IMR-90 (cell line): ENCODE measurements at regions not wholly inside any gene's neighbourhood (a gene's known extent, or its start where the extent isn't known, plus 50 kb on each side); places are given as distances from the start of the nearest gene placed in this dataset.

Experiments
- ATAC-seq: fragments of 200-7000 bp; cut with Tn5 transposase; 2 replicates; pipeline ENCODE4 v1.9.1; 2020; ENCODE audit warnings: low read depth, mild to moderate bottlenecking, moderate library complexity
- BruUV-seq: library from RNA; stranded (reverse); fragments of 400-500 nt; replicated peaks from 2 replicates; lab custom pipeline; 2021; lab: Mats Ljungman, UMichigan
- CTCF ChIA-PET: fragments of 300-600 bp; formaldehyde crosslinking; extraction: SDS; loops from one replicate; lab custom pipeline; 2021; ENCODE audit warnings: antibody characterized with exemption; lab: Yijun Ruan, JAX
- POLR2A ChIA-PET: fragments of 300-600 bp; sonication (Branson Sonifier 250); formaldehyde crosslinking; loops from one replicate; lab custom pipeline; 2022; ENCODE audit warnings: antibody characterized with exemption; ENCODE audit not compliant: unreplicated experiment; lab: Charles Lee
- DNase-seq: peaks from one replicate; pipeline ENCODE4 v3.0.0; 2013
- H2AFZ ChIP-seq: replicated peaks from 2 replicates; pipeline ENCODE3; 2013; ENCODE audit warnings: low read length, mild to moderate bottlenecking; ENCODE audit not compliant: poor library complexity
- H2AK5ac ChIP-seq: 2 replicates; pipeline ENCODE4 v1.6.1; 2013; ENCODE audit warnings: low read depth, low read length, inconsistent platforms
- H2AK9ac ChIP-seq: replicated peaks from 2 replicates; pipeline ENCODE3; 2013; ENCODE audit warnings: mild to moderate bottlenecking, low read depth, low read length, moderate library complexity; ENCODE audit not compliant: poor library complexity
- H2BK120ac ChIP-seq: 2 replicates; pipeline ENCODE4 v1.6.1; 2013; ENCODE audit warnings: low read depth, low read length, inconsistent platforms
- H2BK15ac ChIP-seq: 3 replicates; pipeline ENCODE4 v1.6.1; 2013; ENCODE audit warnings: low read depth, low read length, inconsistent platforms
- H2BK20ac ChIP-seq: 2 replicates; pipeline ENCODE4 v1.6.1; 2013; ENCODE audit warnings: low read depth, mild to moderate bottlenecking, inconsistent platforms, low read length, moderate library complexity
- H2BK5ac ChIP-seq: 2 replicates; pipeline ENCODE4 v1.6.1; 2013; ENCODE audit warnings: mild to moderate bottlenecking, low read depth, low read length, inconsistent platforms; ENCODE audit not compliant: poor library complexity, severe bottlenecking
- H3K14ac ChIP-seq: replicated peaks from 2 replicates; pipeline ENCODE4 v1.6.1; 2013; ENCODE audit warnings: low read depth, low read length, inconsistent platforms
- H3K18ac ChIP-seq: 2 replicates; pipeline ENCODE4 v1.6.1; 2013; ENCODE audit warnings: low read depth, low read length, control low read depth
- H3K23ac ChIP-seq: 2 replicates; pipeline ENCODE4 v1.6.1; 2013; ENCODE audit warnings: low read depth, low read length, inconsistent platforms
- H3K27ac ChIP-seq: 2 replicates; pipeline ENCODE4 v1.5.1; 2013; ENCODE audit warnings: mild to moderate bottlenecking, control low read depth, low read length; ENCODE audit not compliant: insufficient read depth
- H3K27me3 ChIP-seq: 2 replicates; pipeline ENCODE4 v1.6.1; 2013; ENCODE audit warnings: low read length; ENCODE audit not compliant: control insufficient read depth, insufficient read depth
- H3K36me3 ChIP-seq: 2 replicates; pipeline ENCODE4 v1.6.1; 2013; ENCODE audit warnings: low read length, mixed read lengths; ENCODE audit not compliant: control insufficient read depth, insufficient read depth
- H3K4ac ChIP-seq: 2 replicates; pipeline ENCODE4 v1.6.1; 2013; ENCODE audit warnings: low read depth, low read length, inconsistent platforms
- H3K4me1 ChIP-seq: 2 replicates; pipeline ENCODE4 v1.6.1; 2013; ENCODE audit warnings: low read length, mixed read lengths; ENCODE audit not compliant: control insufficient read depth, insufficient read depth
- H3K4me2 ChIP-seq: 2 replicates; pipeline ENCODE4 v1.6.1; 2013; ENCODE audit warnings: low read depth, mild to moderate bottlenecking, control low read depth, low read length, moderate library complexity
- H3K4me3 ChIP-seq: 2 replicates; pipeline ENCODE4 v1.5.1; 2013; ENCODE audit warnings: low read depth, mild to moderate bottlenecking, control low read depth, low read length, moderate library complexity; ENCODE audit not compliant: insufficient read depth
- H3K56ac ChIP-seq: 2 replicates; pipeline ENCODE4 v1.6.1; 2013; ENCODE audit warnings: low read length, inconsistent platforms; ENCODE audit not compliant: insufficient read depth; ENCODE audit errors: extremely low read depth
- H3K79me1 ChIP-seq, 2 experiments: 2 replicates each; pipeline ENCODE4 v1.6.1; 2013; ENCODE audit warnings: low read length in 2 of 2, inconsistent platforms in 1 of 2, low read depth in 1 of 2
- H3K9ac ChIP-seq: 2 replicates; pipeline ENCODE4 v1.6.1; 2013; ENCODE audit warnings: low read depth, low read length, control low read depth
- H3K9me1 ChIP-seq: 2 replicates; pipeline ENCODE4 v1.6.1; 2013; ENCODE audit warnings: low read length, inconsistent platforms; ENCODE audit not compliant: insufficient read depth
- H3K9me3 ChIP-seq: 2 replicates; pipeline ENCODE4 v1.6.1; 2013; ENCODE audit warnings: low read length; ENCODE audit not compliant: control insufficient read depth, insufficient read depth
- H4K20me1 ChIP-seq: 2 replicates; pipeline ENCODE4 v1.6.1; 2013; ENCODE audit warnings: low read length, inconsistent platforms; ENCODE audit not compliant: insufficient read depth
- H4K5ac ChIP-seq: 2 replicates; pipeline ENCODE4 v1.6.1; 2013; ENCODE audit warnings: mild to moderate bottlenecking, low read depth, low read length, control low read depth
- H4K8ac ChIP-seq, 2 experiments: 2 replicates each; pipeline ENCODE4 v1.6.1; 2013; ENCODE audit warnings: low read depth in 2 of 2, low read length in 2 of 2, control low read depth in 1 of 2, inconsistent platforms in 1 of 2
- H4K91ac ChIP-seq: 2 replicates; pipeline ENCODE4 v1.6.1; 2013; ENCODE audit warnings: low read depth, low read length, inconsistent platforms; ENCODE audit not compliant: insufficient read depth
- BHLHE40 ChIP-seq: fragments of 150-350 bp; IDR thresholded peaks from 2 replicates; pipeline ENCODE4 v1.6.1; 2016; ENCODE audit warnings: mild to moderate bottlenecking, low read depth, low read length
- CEBPB ChIP-seq: IDR thresholded peaks from 2 replicates; pipeline ENCODE4 v1.6.1; 2012; ENCODE audit warnings: low read depth, low read length, improper control_type of control experiment
- CHD1 ChIP-seq: IDR thresholded peaks from 2 replicates; pipeline ENCODE4 v1.6.1; 2012; ENCODE audit warnings: low read depth, low read length, improper control_type of control experiment
- FOS ChIP-seq: fragments of 150-350 bp; IDR thresholded peaks from 2 replicates; pipeline ENCODE4 v1.6.1; 2016; ENCODE audit warnings: low read depth, low read length
- MAFK ChIP-seq: IDR thresholded peaks from 2 replicates; pipeline ENCODE4 v1.6.1; 2012; ENCODE audit warnings: low read depth, low read length, improper control_type of control experiment
- MAZ ChIP-seq: IDR thresholded peaks from 2 replicates; pipeline ENCODE4 v1.6.1; 2012; ENCODE audit warnings: low read depth, mild to moderate bottlenecking, low read length, improper control_type of control experiment, moderate library complexity, borderline replicate concordance
- MXI1 ChIP-seq: IDR thresholded peaks from 2 replicates; pipeline ENCODE4 v1.6.1; 2012; ENCODE audit warnings: low read depth, mild to moderate bottlenecking, low read length, moderate library complexity, borderline replicate concordance
- NFE2L2 ChIP-seq: fragments of 150-350 bp; IDR thresholded peaks from 2 replicates; pipeline ENCODE4 v1.6.1; 2016; ENCODE audit warnings: low read depth, mild to moderate bottlenecking, low read length
- POLR2A ChIP-seq: IDR thresholded peaks from 2 replicates; pipeline ENCODE4 v1.6.1; 2012; ENCODE audit warnings: mild to moderate bottlenecking, low read depth, low read length
- RAD21 ChIP-seq: IDR thresholded peaks from 2 replicates; pipeline ENCODE4 v1.6.1; 2012; ENCODE audit warnings: low read length, improper control_type of control experiment
- RFX5 ChIP-seq: IDR thresholded peaks from 2 replicates; pipeline ENCODE4 v1.8.0; 2012; ENCODE audit warnings: low read depth, mild to moderate bottlenecking, low read length, moderate library complexity
- SMC3 ChIP-seq: fragments of 150-350 bp; IDR thresholded peaks from 2 replicates; pipeline ENCODE4 v1.6.1; 2016; ENCODE audit warnings: low read depth, mild to moderate bottlenecking, antibody characterized with exemption, low read length, moderate library complexity
- whole genome bisulfite sequencing, 2 experiments: methylation state at CpG; one replicate each; pipeline versions ENCODE4 v1.1.5 to v1.1.7; 2013; ENCODE audit warnings: missing lambda C conversion rate in 2 of 2; ENCODE audit not compliant: insufficient read length in 1 of 2; ENCODE audit errors: extremely low coverage in 2 of 2; 5-methylcytosine and 5-hydroxymethylcytosine counted together
- dilution Hi-C: fragments of 300-500 bp; cut with HindIII; formaldehyde crosslinking; loops from one replicate; pipeline ENCODE4 v1.14.3; 2018; ENCODE audit warnings: low sequenced_read_pairs; ENCODE audit not compliant: unreplicated experiment
- in situ Hi-C: fragments of 300-500 bp; cut with MboI; formaldehyde crosslinking; loops from 3 replicates; pipeline ENCODE4 v1.14.3; 2019; ENCODE audit warnings: low sequenced_read_pairs, inconsistent platforms, mixed read lengths
- intact Hi-C: fragments of 100-400 bp; cut with micrococcal nuclease; formaldehyde crosslinking; loops from 2 replicates; pipeline ENCODE4 v1.10.0; 2022
- TF ChIP-seq, protein P1 (sequence below): conservative IDR thresholded peaks from 2 replicates; pipeline ENCODE4 v1.5.1; 2012; ENCODE audit warnings: mild to moderate bottlenecking, low read depth, low read length, improper control_type of control experiment
- TF ChIP-seq, protein P2 (sequence below): fragments of 150-350 bp; IDR thresholded peaks from 2 replicates; pipeline ENCODE4 v1.6.1; 2017; ENCODE audit warnings: mild to moderate bottlenecking, antibody characterized with exemption, low read length, low read depth

DNA sequence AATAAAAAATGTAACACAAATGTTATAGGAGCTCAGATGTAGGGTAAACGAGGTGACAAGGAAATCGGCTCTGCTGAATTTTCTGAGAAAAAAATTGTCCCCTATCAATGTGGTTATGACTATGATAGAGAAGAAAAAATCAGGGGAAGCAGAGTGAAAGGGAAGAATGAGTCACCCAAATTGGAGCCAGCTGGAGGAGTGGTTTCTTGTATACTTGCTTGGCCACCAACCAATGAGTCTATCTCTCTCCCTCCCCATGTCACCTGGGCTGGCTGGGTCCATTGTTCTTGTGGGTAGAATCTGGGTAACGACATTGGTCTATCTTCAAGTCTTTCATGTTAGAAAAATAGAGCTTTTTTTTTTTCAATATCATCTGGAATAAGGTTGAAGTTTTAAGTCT, 196.6 kb upstream of the FLRT2 start:
- H3K4me2 ChIP-seq: no peak overlapping the region
- H3K18ac ChIP-seq: no peak overlapping the region
- no peak overlapping the region for H3K56ac ChIP-seq
- H2BK120ac ChIP-seq: no peak overlapping the region
- no peak overlapping the region for H4K91ac ChIP-seq
- H2AK5ac ChIP-seq: no peak overlapping the region
- no peaks in the 10 kb centered on the region for H3K9me1 ChIP-seq
- dilution Hi-C loops: no loop called here
- no peaks in the 10 kb centered on the region for H3K4me1 ChIP-seq
- peak; percentile 50 for DNase-seq
- no peak overlapping the region for H3K27ac ChIP-seq
- in situ Hi-C loops: no loop called here
- no peak overlapping the region for H3K23ac ChIP-seq
- BruUV-seq: no TSS peak
- TF ChIP-seq NFE2L2 (no peak), MAFK (no peak), CHD1 (no peak), SMC3 (no peak), RAD21 (no peak), MXI1 (no peak), BHLHE40 (no peak), POLR2A (no peak), RFX5 (no peak), MAZ (no peak), CEBPB (no peak), FOS (no peak)
- TF ChIP-seq, protein P1, sequence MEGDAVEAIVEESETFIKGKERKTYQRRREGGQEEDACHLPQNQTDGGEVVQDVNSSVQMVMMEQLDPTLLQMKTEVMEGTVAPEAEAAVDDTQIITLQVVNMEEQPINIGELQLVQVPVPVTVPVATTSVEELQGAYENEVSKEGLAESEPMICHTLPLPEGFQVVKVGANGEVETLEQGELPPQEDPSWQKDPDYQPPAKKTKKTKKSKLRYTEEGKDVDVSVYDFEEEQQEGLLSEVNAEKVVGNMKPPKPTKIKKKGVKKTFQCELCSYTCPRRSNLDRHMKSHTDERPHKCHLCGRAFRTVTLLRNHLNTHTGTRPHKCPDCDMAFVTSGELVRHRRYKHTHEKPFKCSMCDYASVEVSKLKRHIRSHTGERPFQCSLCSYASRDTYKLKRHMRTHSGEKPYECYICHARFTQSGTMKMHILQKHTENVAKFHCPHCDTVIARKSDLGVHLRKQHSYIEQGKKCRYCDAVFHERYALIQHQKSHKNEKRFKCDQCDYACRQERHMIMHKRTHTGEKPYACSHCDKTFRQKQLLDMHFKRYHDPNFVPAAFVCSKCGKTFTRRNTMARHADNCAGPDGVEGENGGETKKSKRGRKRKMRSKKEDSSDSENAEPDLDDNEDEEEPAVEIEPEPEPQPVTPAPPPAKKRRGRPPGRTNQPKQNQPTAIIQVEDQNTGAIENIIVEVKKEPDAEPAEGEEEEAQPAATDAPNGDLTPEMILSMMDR: no peak
- TF ChIP-seq, protein P2, sequence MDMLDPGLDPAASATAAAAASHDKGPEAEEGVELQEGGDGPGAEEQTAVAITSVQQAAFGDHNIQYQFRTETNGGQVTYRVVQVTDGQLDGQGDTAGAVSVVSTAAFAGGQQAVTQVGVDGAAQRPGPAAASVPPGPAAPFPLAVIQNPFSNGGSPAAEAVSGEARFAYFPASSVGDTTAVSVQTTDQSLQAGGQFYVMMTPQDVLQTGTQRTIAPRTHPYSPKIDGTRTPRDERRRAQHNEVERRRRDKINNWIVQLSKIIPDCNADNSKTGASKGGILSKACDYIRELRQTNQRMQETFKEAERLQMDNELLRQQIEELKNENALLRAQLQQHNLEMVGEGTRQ: no peak
- ATAC-seq: no peak
- H2BK20ac ChIP-seq: no peak overlapping the region
- no peaks in the 10 kb centered on the region for H3K79me1 ChIP-seq
- H3K9me3 ChIP-seq: no peaks in the 10 kb centered on the region
- no peak overlapping the region for H3K14ac ChIP-seq
- H4K20me1 ChIP-seq: no peaks in the 10 kb centered on the region
- H2BK15ac ChIP-seq: no peak overlapping the region
- ChIA-PET CTCF (no interaction called here), POLR2A (no interaction called here)
- no peak overlapping the region for H2AK9ac ChIP-seq
- H3K4me3 ChIP-seq: no peak overlapping the region
- no peak overlapping the region for H2AFZ ChIP-seq
- no peak overlapping the region for H3K4ac ChIP-seq
- intact Hi-C loops: no loop called here
- H4K5ac ChIP-seq: no peak overlapping the region
- no peak overlapping the region for H2BK5ac ChIP-seq
- WGBS, 2 experiments: no CpG with 5 or more reads among the region's 3 CpGs
- no peaks in the 10 kb centered on the region for H3K27me3 ChIP-seq
- H4K8ac ChIP-seq: no peak overlapping the region
- H3K36me3 ChIP-seq: no peaks in the 10 kb centered on the region
- no peak overlapping the region for H3K9ac ChIP-seq
